ENCODE measurements at regions not wholly inside any gene's neighbourhood (a gene's known extent, or its start where the extent isn't known, plus 50 kb on each side); places are given as distances from the start of the nearest gene placed in this dataset.

DNA sequence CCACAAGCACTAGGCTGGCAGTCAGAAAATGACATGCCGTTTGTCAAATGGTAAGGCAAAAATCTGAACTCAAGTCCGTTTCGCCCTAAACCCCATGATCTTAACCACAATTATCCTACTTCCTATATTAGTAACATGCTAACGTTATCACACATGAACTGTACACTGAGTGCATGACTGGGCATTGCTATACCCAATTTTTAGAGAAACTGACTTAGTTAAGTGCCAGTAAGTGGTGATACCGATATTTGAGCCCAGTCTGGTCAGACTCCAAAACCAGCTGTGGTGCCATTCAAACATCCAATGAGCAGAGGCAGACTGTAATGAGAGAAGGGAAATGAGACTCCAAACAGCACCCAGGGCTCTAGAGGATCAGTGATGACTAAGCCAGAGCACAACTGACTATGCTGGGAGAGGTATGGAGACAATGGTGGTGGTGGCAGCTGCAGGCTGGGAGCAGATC lies 311.7 kb upstream of the PKDCC start:
- DNase-seq, result peak; percentile 17

DNA sequence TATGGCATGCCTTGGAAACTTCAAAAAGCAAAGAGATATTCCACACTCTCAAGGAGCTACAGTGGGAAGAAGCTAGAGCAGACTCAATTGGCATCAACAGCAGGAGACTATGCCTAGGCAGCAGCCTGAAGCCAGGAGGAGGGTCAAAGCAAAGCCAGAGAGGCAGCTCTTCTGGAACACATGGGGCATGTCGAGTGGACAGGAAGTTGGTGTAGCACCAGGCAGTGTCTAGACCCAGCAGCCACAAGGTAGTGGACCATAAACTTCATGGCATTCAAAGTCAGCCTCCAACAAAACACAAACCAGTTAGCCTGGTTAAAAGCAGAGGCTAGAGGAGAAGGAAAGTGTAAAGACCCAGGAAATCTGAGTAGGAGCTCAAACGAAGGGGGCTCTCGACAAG lies 311.2 kb upstream of the PKDCC start:
- DNase-seq, result no peak

DNA sequence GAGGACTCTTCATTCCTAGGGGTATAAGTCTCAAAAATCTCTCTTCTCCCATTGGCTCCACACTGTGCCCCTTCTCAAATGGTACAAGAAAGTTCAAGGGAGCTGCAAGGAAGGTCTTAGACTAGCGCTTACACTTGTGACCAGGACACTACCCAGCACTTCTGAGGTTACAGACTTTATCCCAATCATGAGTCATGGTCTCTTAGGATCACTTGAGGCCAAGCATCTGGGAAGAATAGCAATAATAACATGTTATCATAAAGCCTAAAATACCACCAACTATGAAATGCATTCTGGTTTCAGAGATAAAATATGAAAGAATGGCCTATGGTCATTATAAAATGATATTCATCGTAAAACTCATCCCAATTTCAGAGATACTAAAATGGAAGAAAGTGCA lies 309.9 kb upstream of the PKDCC start:
- DNase-seq, result no peak

DNA sequence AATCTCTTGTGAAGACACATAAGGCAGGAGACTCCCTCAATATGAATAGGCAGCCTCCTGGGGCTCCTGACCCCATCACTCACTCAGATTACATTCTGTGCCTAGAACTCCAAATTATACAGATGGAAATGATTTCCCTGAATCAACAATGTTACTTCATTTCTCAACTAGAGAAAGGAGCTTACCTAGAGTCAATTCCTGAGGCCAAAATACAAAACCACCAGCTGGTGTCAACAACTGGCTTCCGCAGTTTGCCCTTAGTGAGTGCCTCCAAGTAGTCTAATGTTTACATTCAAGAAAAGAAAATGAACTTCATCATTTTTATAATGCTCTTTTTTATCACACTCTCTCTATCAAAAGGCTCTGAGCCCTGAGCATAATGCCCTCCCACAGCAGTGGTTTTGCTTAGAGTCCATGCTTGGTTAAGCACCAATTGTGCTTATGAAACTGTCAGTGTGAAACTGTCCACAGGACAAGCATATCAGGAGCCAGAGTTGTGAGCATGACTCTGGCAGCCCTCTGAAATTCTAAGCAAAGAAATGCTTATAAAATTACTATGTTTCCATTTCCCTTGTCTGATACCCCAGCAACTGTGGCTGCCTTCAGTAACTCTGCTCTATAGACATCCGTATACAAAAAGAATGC lies 305.7 kb upstream of the PKDCC start:
- DNase-seq, result no peak

DNA sequence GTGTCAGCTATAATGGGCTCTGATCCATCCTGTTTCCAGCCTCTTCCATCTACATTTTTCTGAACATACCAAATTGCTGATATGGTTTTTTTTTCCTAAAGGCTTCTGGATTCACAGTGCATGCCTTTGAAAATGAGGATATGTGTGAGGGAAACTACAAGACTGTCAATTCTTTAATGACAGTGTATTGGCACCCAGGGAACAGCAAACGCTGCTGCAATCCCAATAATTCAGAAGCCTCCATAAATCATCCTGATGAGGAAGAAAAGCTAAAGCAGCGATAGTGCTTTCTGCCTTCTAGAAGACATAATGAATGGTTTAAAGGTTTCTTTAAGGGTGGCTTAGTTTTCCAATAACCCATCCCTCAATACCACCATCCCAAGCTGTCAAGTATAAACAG lies 304.5 kb upstream of the PKDCC start:
- DNase-seq, result no peak

DNA sequence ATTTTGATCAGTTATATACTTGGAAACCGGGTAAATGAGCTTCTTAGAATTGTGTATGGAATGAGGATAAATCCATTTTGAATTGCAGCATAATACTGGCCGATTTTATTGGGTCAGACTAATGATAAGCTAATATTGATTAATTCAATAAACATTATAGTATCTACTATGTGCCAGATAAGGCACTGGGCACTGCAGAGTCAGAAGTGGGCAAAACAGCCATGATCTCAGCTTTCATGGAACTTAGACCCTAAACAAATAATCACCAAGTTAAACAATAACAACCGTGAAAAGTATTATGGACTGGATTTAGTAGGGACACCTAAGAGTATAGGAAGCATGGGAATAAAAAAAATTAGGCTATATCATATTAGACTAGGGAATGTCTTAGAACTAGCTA lies 297.0 kb upstream of the PKDCC start:
- DNase-seq, result no peak

DNA sequence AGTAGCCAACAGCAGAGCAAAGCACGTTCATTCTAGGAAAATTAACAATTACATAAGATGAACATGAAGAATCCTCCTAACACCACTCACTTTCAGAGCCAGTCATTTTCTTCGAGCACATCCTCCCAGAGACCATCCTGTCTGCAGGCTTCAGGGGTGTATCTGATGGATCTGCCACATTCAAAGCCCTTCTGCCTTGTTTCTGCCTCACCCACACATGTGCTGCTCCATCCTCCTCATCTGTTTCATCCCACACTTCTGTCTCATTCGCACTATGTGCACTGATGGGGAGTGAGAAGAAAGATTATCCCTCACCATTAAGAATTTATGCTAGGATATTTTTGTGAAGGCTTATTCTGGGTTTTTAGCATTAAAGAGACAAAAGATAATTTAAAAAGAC lies 287.9 kb upstream of the PKDCC start:
- no peak for DNase-seq

DNA sequence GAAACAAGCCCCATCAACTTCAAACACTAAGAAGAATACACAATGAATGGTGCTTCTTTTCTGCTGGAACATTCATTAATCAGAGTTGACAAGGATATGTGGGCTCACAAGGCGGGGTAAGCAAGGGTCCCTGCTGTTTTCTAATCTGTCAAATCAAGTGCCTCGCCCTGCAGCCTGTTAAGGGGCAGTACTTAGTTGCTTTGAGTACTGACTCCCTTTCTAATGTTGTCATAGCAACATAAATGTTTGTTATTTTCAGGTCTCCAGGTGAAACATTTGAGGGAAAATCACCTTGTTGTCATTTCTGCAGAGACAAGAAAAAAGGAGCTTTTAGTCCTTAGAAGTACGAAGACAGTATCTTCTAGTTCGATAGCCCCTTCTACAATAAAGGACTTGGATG lies 284.7 kb upstream of the PKDCC start:
- peak; percentile 86 for DNase-seq

DNA sequence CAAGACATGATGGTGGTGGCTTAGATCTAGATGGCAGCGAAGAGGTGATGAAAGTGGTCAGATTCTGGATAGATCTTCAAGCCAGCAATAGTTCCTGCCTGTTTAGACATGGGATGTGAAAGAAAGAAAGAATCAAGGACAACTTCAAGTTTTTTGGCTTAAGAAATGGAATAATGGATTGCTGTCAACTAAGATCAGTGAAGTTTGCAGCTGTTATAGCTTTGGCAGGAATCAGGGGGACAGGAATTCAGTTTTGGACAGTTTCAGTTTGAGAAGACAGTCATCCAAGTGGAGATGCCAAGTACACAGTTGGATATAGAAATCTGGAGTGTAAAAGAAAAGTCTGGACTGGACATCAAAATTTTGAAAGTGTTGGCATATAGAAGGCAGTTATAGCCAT lies 283.7 kb upstream of the PKDCC start:
- no peak for DNase-seq

DNA sequence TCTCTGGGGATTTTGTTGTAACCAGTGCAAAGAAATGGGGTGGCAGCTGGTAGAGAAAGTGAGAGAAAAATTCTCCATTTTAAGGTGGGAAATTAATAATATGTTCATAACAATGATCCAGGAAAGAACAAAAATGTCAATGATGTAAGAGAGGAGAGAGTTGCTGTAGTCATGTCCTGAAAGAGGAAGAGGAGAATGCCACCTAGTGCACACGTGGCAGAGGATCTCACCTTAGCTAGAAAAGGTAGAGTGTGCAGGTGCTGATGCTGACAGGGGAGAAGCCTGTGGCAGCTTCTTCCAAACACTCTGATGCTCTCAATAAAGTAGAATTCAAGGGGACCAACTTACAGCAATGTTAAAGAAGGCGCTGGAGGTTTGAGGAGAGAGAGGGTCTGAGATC lies 282.9 kb upstream of the PKDCC start:
- peak; percentile 40 for DNase-seq

DNA sequence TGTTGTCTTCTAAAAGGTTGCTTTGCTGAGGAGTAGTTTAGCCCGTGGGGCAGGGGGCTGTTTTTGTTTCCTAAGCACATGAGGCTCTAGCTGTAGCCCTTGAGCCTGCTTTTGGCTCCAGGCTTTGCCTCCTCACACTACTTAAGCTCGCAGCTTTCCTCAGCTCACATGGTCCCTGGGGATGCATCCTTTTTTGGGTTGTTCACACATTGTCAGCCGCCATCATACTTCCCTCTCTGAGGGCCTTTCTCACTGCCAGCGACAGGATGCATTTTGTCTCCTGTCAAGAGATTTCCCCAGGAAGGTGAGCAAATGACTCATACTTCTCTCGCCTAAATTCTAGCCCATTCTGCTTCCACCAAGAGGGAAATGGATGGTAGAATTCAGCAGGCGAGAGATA lies 279.5 kb upstream of the PKDCC start:
- no peak for DNase-seq

DNA sequence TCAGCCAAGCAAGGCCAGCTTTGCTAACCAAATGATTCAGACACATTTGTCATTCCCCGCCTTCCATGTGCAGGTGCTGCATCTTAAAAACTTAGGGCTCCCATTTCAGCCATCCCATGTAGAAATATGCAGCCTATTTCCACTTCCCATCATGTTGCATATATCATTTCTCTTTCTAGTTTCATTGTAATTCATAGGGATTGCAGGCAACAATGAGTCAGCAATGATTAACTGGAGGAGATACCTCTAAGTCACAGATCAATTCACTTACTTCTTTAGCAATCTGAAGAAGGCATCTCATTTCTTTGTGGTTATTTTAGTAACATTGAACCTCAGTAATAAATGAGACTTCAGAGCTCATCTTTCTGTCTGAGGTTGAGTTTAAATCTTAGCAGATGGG lies 276.1 kb upstream of the PKDCC start:
- no peak for DNase-seq

DNA sequence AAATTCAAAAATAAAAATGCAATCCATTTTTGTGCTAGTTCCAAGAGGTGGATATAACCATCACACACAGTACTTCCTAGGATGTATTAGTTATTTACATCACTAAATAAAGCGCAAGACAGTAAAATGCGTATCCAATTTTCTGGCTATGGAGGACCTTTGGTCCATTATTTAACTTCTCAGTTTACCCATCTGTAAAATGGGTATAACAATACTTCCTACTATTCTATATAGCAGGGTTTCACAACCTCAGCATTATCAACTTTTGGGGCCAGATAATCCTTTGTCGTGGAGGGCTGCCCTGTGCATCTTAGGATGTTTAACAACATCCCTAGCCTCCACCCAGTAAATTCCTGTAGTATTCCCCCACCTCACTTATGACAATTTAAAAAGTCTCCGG lies 275.1 kb upstream of the PKDCC start:
- no peak for DNase-seq

DNA sequence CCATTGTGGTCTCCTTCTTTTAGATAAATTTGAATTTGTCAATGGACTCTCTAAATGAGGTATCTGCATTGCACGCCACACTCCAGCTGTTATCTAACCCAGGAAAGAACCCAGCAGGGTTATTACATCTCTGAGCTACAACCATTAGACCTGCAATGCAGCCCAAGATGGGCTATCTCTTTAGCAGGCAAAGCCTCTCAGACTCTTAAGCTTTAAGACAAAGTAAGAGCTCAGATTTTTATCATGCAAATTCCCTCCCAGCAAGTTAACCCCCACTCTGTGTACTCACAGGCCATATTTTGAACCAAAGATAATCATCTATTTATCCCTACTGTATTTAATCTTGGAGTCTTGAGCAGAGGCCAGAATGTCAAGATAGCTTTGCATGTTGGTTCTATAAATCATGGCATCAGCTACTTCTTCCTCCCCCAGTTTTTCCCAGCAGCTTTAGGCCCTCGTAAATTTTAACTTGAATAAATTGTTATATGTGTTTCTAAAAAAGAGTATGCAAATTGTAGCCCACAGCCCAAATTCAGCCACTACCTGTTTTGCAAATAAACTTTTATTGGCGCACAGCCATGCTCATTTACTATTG lies 273.7 kb upstream of the PKDCC start:
- no peak for DNase-seq

DNA sequence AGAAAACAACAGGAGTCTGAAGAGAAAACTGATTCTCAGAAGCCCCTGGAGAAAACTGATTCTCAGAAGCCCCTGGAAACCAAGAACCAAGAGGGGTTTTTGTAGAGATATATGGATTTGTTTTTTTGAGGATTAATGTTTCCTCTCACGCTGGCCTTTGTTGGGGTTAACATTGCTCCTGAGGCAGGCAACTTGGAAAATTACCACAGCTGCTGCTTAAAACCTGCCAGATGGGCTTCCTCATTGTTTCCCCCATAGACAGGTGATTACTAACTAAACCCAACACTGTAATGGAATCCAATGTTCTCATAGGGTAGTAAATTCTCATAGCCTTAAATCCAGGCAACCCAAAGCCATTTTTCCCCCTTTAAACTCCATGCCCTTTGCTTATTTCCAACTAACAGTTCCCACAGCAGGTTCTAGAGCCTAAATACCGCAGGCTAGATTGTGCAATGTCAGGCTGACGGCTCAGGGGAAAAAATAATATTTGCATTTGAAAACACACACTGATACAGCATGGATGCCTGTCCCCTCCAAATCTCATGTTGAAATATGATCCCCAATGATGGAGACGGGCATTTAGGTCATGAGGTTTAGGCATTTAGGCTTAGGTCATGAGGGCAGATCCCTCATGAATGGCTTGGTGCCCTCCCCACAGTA lies 272.3 kb upstream of the PKDCC start:
- DNase-seq, result no peak

DNA sequence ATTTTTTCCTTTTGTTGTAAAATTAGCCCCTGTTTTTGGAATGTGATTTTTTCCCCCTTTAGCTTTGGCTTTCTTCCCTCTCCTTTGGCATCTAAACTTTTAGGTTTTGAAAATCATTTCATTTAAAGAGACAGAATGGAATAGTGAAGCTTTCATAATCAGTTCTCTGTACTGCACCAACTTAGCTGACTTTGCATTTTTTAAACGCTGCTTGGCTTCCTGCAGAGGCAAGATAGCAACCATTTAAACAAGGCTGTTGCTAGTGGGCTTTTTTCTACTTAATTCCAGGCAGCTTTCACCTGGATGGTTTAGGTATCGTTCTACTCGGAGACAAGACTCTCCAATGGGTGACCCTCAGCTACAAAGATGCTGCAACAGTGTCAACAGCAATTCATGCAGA lies 267.9 kb upstream of the PKDCC start:
- DNase-seq, result no peak

DNA sequence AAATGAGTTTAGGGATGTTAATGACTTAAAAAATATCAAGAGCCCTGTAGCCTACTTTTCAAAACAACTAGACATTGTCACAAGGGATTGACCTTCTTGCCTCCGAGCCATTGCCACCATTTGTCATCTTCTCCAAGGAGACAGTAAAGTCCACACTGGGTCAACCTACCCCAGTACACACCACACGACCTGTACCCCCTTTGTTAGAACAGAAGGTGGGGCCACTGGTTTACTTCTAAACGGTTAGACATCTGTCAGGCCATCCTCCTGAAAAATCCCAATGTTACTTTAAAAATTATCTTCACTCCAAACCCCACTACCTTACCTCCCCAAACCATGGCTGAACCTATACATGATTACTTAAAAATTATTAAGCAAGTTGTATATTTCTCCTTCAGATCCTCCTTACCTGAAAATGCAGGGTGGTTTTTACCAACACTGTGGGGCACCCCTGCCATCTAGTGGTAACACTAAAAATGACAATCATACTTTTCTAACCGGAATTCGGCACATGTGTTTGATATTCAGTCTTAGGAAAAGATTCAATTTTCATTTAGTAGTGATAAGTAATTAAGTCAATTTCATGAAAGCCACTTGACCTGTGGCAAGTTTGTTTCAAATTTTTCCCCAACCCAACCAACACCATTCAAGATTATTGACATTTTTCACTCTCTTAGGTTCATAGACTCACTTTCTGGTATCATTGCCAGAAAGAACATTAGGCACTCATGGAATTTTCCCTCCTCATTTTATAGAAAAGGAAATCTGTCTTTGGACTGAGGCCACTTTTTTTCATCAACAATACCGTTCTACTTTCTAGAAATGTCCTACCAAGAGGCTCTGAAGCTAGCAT lies 265.3 kb upstream of the PKDCC start:
- peak; percentile 4 for DNase-seq

DNA sequence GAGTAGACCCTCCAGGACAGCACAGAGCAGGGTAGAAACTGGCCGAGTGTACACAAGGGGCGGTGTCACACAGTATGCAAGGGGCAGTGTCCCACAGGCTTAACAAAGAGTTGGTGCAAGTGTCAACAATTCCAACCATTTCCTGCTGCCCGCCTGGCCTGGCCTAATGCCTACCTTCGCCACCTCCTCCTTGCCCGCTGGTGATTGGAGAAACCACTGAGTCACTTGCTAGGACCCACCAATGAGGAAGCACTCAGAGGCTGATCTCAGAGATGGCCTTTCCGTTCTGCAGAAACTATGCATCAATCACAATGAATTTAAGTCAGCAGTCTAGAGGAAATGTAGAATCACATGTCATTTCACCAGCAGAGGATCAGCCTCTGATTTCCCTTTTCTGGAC lies 263.3 kb upstream of the PKDCC start:
- no peak for DNase-seq

DNA sequence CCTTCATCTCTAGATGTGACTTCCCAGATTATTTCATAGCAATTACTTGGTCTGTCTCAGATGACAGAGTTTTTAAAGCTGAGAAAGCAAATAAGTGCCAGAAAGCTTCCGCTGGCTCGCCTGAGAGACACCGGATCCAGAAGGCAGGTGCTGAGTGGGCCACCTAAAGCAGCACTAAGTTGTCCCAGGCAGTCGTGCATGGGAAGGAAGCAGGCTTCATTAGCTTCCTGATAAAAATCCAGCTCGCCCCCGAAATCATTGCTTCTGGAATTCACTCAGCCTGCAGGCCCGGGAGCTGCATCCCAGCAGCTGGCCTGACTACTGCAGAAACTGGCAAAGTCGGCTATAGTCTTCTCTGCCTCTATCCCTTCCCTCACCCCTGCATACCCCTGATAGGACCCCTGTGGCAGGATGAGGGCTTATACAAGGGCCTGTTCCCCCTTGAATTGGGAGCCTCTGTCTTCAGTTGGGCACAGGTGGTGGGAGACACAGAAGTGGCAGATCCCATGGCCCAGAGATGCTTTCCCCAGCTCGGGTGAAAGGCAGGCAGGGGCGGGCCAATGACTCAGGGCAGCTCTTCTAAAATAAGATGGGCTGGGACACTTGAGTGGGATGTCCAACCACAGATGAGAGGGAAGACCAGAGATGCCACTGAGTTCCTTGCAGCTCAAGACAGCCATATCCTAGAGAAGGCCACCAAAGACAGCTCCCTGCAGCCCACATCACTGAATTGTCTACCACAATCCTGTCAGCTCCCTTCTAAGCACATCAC lies 262.4 kb upstream of the PKDCC start:
- no peak for DNase-seq

DNA sequence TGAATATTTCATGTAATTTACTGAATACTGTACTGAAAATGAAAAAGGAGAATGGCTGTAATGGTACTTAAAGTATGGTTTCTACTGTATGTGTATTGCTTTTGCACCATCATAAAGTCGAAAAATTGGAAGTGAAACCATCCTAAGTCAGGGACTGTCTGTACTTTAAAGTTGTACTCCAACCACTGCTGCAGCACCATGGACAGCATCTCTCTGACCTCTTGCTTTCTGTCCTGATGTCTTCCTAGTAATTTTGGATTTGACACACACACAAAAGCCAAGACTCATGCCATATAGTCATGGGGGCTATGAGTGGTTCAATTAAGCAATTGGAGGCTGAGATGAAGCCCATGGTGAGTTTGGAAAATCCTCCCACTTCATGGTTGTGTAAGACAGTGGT lies 256.3 kb upstream of the PKDCC start:
- no peak for DNase-seq

DNA sequence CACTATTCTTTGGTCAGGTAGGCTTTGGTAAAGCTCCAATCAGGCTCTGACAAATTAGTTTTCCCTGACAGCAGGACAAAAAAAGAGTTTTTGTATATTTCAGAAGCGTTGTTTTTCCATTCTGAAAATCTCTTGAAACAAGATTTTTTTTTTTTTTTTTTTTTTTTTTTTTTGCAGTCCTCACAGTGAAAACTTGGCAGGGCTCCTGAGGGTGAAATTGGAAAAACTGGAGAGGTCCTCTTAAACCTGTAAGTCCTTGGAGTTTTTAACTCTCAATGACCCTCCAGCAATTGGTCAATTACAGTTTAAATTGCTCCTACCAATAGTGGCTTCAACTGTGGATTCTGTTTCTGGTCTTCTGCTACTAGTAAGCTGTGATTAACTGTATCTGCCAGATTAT lies 244.5 kb upstream of the PKDCC start:
- no peak for DNase-seq

DNA sequence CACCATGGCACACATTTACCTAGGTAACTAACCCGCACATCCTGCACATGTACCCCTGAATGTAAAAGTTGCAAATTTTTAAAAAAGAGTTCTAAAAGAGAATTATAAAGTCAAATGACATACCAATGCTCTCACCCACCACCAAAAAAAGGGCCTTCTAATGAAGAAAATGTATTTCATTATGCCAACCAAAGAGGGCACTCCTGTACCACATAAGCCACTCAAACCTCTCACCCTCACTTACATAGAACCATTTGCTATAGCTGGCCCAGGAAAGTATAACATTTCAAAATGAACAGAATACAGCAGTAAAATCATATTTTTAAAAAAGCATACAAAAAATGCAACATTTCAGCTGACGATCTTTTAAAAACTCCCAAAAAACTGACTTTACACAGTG lies 241.5 kb upstream of the PKDCC start:
- DNase-seq, result no peak

DNA sequence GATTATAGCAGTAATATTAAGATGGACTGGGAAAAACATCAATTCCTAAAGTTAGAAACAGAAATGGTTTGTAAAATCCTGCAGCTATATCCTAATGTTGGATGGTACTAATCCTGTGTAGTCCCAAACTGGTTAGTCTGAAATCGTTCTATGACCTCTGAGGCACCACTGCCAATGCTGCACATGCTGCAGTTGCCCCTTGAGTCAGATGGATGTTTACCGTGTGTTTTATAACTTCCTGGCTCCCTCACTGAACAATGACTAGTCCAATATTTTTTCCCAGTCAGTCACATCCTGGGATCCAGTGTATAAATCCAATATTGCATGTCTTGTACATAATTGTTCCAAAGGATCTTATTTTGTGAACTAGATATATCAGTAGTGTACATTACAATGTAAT lies 226.7 kb upstream of the PKDCC start:
- DNase-seq, result no peak

All from DMS153 (cell line).